NCI-H1105 (cell line): ENCODE measurements at regions not wholly inside any gene's neighbourhood (a gene's known extent, or its start where the extent isn't known, plus 50 kb on each side); places are given as distances from the start of the nearest gene placed in this dataset.
"Not testable (repeated sequence)": the region's sequence is repeated elsewhere in the genome, so short reads cannot be mapped to it uniquely, and the experiment has no call there.

ENCODE experiments used
- DNase-seq: peaks from one replicate; lab custom pipeline; 2025; lab: John Stamatoyannopoulos, UW

- DNase-seq = no peak
Measured at GRCh38 chr1:196160066-196160795, 448.0 kb downstream of the KCNT2 start.

- no peak for DNase-seq
Measured at GRCh38 chr1:196155586-196155985, 452.7 kb downstream of the KCNT2 start.

- no peak for DNase-seq
Measured at GRCh38 chr1:196152975-196153374, 455.3 kb downstream of the KCNT2 start.

- no peak for DNase-seq
Measured at GRCh38 chr1:196152086-196152485, 456.2 kb downstream of the KCNT2 start.

GRCh38 chr1:196148367-196148970 lies 459.8 kb downstream of the KCNT2 start:
- DNase-seq = peak; percentile 12

- no peak for DNase-seq
Measured at GRCh38 chr1:196147530-196147929, 460.7 kb downstream of the KCNT2 start.

GRCh38 chr1:196145151-196145550 lies 463.1 kb downstream of the KCNT2 start:
- not testable (repeated sequence) for DNase-seq

- no peak for DNase-seq
Measured at GRCh38 chr1:196144588-196144987, 463.7 kb downstream of the KCNT2 start.

- no peak for DNase-seq
Measured at GRCh38 chr1:196143602-196144342, 464.5 kb downstream of the KCNT2 start.

- DNase-seq = peak; percentile 24
Measured at GRCh38 chr1:196142111-196142640, 466.1 kb downstream of the KCNT2 start.

GRCh38 chr1:196136396-196136795 lies 471.8 kb downstream of the KCNT2 start:
- no peak for DNase-seq

GRCh38 chr1:196131691-196132090 lies 476.5 kb downstream of the KCNT2 start:
- DNase-seq = no peak

GRCh38 chr1:196128835-196129234 lies 479.4 kb downstream of the KCNT2 start:
- DNase-seq = no peak

GRCh38 chr1:196121181-196121580 lies 487.1 kb downstream of the KCNT2 start:
- no peak for DNase-seq

GRCh38 chr1:196115646-196116045 lies 492.6 kb downstream of the KCNT2 start:
- no peak for DNase-seq

- no peak for DNase-seq
Measured at GRCh38 chr1:196114193-196114592, 494.0 kb downstream of the KCNT2 start.

GRCh38 chr1:196108990-196109389 lies 499.2 kb downstream of the KCNT2 start:
- DNase-seq = not testable (repeated sequence)

GRCh38 chr1:196105901-196106300 lies 502.3 kb downstream of the KCNT2 start:
- DNase-seq = no peak

GRCh38 chr1:196102826-196103225 lies 505.4 kb downstream of the KCNT2 start:
- DNase-seq = no peak

GRCh38 chr1:196098000-196098399 lies 510.2 kb downstream of the KCNT2 start:
- DNase-seq = no peak

GRCh38 chr1:196094821-196095220 lies 513.4 kb downstream of the KCNT2 start:
- no peak for DNase-seq

GRCh38 chr1:196091397-196092135 lies 516.7 kb downstream of the KCNT2 start:
- no peak for DNase-seq
